Muscle of arm (tissue), 1 donor: ENCODE measurements at regions not wholly inside any gene's neighbourhood (a gene's known extent, or its start where the extent isn't known, plus 50 kb on each side); places are given as distances from the start of the nearest gene placed in this dataset.

Source experiments
- DNase-seq: peaks from one replicate; pipeline ENCODE4 v3.0.0-alpha.2; 2013

GRCh38 chr1:38571726-38572125 lies 287.8 kb downstream of the RRAGC start:
- no peak for DNase-seq

- DNase-seq: no peak
These were observed 289.0 kb downstream of the RRAGC start for GRCh38 chr1:38570657-38570975.

- DNase-seq: no peak
These were observed 289.5 kb downstream of the RRAGC start for GRCh38 chr1:38569932-38570656.

GRCh38 chr1:38568061-38568857 lies 291.3 kb downstream of the RRAGC start:
- DNase-seq: no peak

GRCh38 chr1:38567401-38567800 lies 292.2 kb downstream of the RRAGC start:
- no peak for DNase-seq

- DNase-seq: no peak
These were observed 294.5 kb downstream of the RRAGC start for GRCh38 chr1:38565020-38565491.

GRCh38 chr1:38563942-38564735 lies 295.4 kb downstream of the RRAGC start:
- no peak for DNase-seq

- no peak for DNase-seq
These were observed 297.8 kb downstream of the RRAGC start for GRCh38 chr1:38561725-38562124.

GRCh38 chr1:38561110-38561509 lies 298.5 kb downstream of the RRAGC start:
- DNase-seq: no peak

GRCh38 chr1:38560457-38560856 lies 299.1 kb downstream of the RRAGC start:
- no peak for DNase-seq

GRCh38 chr1:38559446-38560165 lies 300.0 kb downstream of the RRAGC start:
- no peak for DNase-seq

GRCh38 chr1:38558500-38559445 lies 300.8 kb downstream of the RRAGC start:
- no peak for DNase-seq

- no peak for DNase-seq
These were observed 301.5 kb downstream of the RRAGC start for GRCh38 chr1:38558055-38558454.

GRCh38 chr1:38555594-38555993 lies 304.0 kb downstream of the RRAGC start:
- DNase-seq: no peak

- no peak for DNase-seq
These were observed 304.4 kb downstream of the RRAGC start for GRCh38 chr1:38555130-38555529.

GRCh38 chr1:38551318-38552307 lies 308.0 kb downstream of the RRAGC start:
- no peak for DNase-seq

- DNase-seq: no peak
These were observed 310.4 kb downstream of the RRAGC start for GRCh38 chr1:38549191-38549590.

GRCh38 chr1:38547321-38547720 lies 312.3 kb downstream of the RRAGC start:
- DNase-seq: no peak

GRCh38 chr1:38546636-38547035 lies 312.9 kb downstream of the RRAGC start:
- DNase-seq: no peak
